ENCODE measurements at regions not wholly inside any gene's neighbourhood (a gene's known extent, or its start where the extent isn't known, plus 50 kb on each side); places are given as distances from the start of the nearest gene placed in this dataset.

- no peak overlapping the region for H3K18ac ChIP-seq (ENCODE audit: extremely low read depth, low read length)
- H3K56ac ChIP-seq (replicated peaks; ENCODE audit: insufficient read length, low read depth, low read length) = no peak overlapping the region
- 93% methylated on average over 5 of the region's 5 CpGs; no CpG with 5 or more reads in 1 of the 2 experiments for WGBS, 2 experiments (ENCODE audit: extremely low coverage in 1 of 2, insufficient coverage in 1 of 2, insufficient read length in 1 of 2, insufficient replicate concordance in 2 of 2, low coverage in 1 of 2, low lambda C conversion rate in 2 of 2, missing lambda C conversion rate in 1 of 2)
- no peaks in the 10 kb centered on the region for H3K36me3 ChIP-seq (ENCODE audit: control insufficient read depth in 2 of 4, insufficient read depth in 4 of 4, low read length in 3 of 4)
- H4K91ac ChIP-seq (replicated peaks; ENCODE audit: insufficient read length, low read length) = no peak overlapping the region
- DNase-seq (ENCODE audit: low read depth in 1 of 2, low spot score in 2 of 2) (no peak), FAIRE-seq (no peak)
- no peak overlapping the region for H3K27ac ChIP-seq (ENCODE audit: low read depth, low read length)
- H3K27me3 ChIP-seq (replicated peaks in 1 of 4; ENCODE audit: control insufficient read depth in 3 of 4, extremely low read depth in 1 of 4, insufficient read depth in 3 of 4, low read length in 3 of 4) = no peaks in the 10 kb centered on the region
- no peak overlapping the region for H2AK5ac ChIP-seq (ENCODE audit: low read depth, low read length)
- H4K5ac ChIP-seq (ENCODE audit: insufficient read length, low read depth, low read length) = no peak overlapping the region
- no peak overlapping the region for H2BK15ac ChIP-seq (ENCODE audit: low read length)
- no peak overlapping the region for H3K4me2 ChIP-seq (ENCODE audit: insufficient read depth in 1 of 2, low read depth in 2 of 2, low read length in 2 of 2)
- ChIA-PET CTCF (ENCODE audit: partially characterized antibody) (interaction anchor here (1.1 kb wide), 1 partner anchor 167 kb away, joined by 3 read pairs; no protein-coding TSS in a partner anchor), POLR2A (ENCODE audit: partially characterized antibody) (no interaction called here)
- no peaks in the 10 kb centered on the region for H3K9me3 ChIP-seq (ENCODE audit: insufficient read depth in 2 of 2, low read depth in 1 of 2, low read length in 1 of 2)
- H3K23ac ChIP-seq (ENCODE audit: insufficient read length) = no peak overlapping the region
- TF ChIP-seq CBX5 (IDR thresholded peaks at IDR 0.05; ENCODE audit: low read depth, low read length) (no peak), POU5F1 (IDR thresholded peaks at IDR 0.05; ENCODE audit: low read depth, low read length) (no peak), POLR2AphosphoS5 (IDR thresholded peaks at IDR 0.05; ENCODE audit: low read depth, low read length) (no peak)
- no peak overlapping the region for H2AFZ ChIP-seq (ENCODE audit: low read length)
- H3K79me1 ChIP-seq (ENCODE audit: low read depth, low read length) = no peaks in the 10 kb centered on the region
- no peak overlapping the region for H4K8ac ChIP-seq (ENCODE audit: extremely low read depth, insufficient read depth, low read length)
- no peaks in the 10 kb centered on the region for H3K23me2 ChIP-seq (ENCODE audit: low read depth, low read length)
- no peak overlapping the region for H3K9ac ChIP-seq (replicated peaks in 1 of 4; ENCODE audit: extremely low read depth in 1 of 4, low read depth in 3 of 4, low read length in 3 of 4)
- no peak overlapping the region for H2BK120ac ChIP-seq (replicated peaks; ENCODE audit: low read depth, low read length)
- no peak overlapping the region for H2BK5ac ChIP-seq (ENCODE audit: low read depth, low read length)
- no peaks in the 10 kb centered on the region for H3K79me2 ChIP-seq (ENCODE audit: control insufficient read depth in 1 of 2, insufficient read depth in 2 of 2, low read length in 2 of 2)
- no peak overlapping the region for H3K4ac ChIP-seq (replicated peaks; ENCODE audit: insufficient read length, low read depth, low read length)
- no peak overlapping the region for H3K14ac ChIP-seq (ENCODE audit: insufficient read length)
- H3K4me1 ChIP-seq (replicated peaks in 1 of 4; ENCODE audit: control insufficient read depth in 3 of 4, insufficient read depth in 4 of 4, low read length in 3 of 4) = no peaks in the 10 kb centered on the region
- H4K20me1 ChIP-seq (replicated peaks in 1 of 2; ENCODE audit: control insufficient read depth in 1 of 2, insufficient read depth in 2 of 2, low read length in 2 of 2) = no peaks in the 10 kb centered on the region
- no peak overlapping the region for H3K4me3 ChIP-seq (ENCODE audit: extremely low read depth in 1 of 4, insufficient read depth in 2 of 4, low read depth in 3 of 4, low read length in 4 of 4)
- H2BK20ac ChIP-seq (ENCODE audit: low read length) = no peak overlapping the region
- H2BK12ac ChIP-seq (ENCODE audit: low read depth, low read length) = no peak overlapping the region
Measured at GRCh38 chr1:8185400-8185799, 132.5 kb upstream of the SLC45A1 start.

Data from H1 (cell line).